Suprapubic skin (tissue), 4 donors: ENCODE measurements at regions not wholly inside any gene's neighbourhood (a gene's known extent, or its start where the extent isn't known, plus 50 kb on each side); places are given as distances from the start of the nearest gene placed in this dataset.
"Not testable (repeated sequence)": the region's sequence is repeated elsewhere in the genome, so short reads cannot be mapped to it uniquely, and the experiment has no call there.

Source experiments
- DNase-seq, 2 donors: peaks; one replicate each; pipeline ENCODE4 v3.0.0-alpha.2; 2019; ENCODE audit warnings: low spot score in 2 of 2
- H3K27ac ChIP-seq: fragments of 200-600 bp; sonication (generic); one replicate; pipeline ENCODE4 v1.5.1; 2019
- H3K27me3 ChIP-seq: fragments of 200-600 bp; sonication (generic); one replicate; pipeline ENCODE4 v1.5.1; 2019
- H3K36me3 ChIP-seq: fragments of 200-600 bp; sonication (generic); one replicate; pipeline ENCODE4 v1.5.1; 2019
- H3K4me1 ChIP-seq: fragments of 200-600 bp; sonication (generic); one replicate; pipeline ENCODE4 v1.5.1; 2019
- H3K4me3 ChIP-seq: fragments of 200-600 bp; sonication (generic); one replicate; pipeline ENCODE4 v1.5.1; 2019; ENCODE audit warnings: mild to moderate bottlenecking
- H3K9me3 ChIP-seq: fragments of 200-600 bp; sonication (generic); one replicate; pipeline ENCODE4 v1.5.1; 2019
- EP300 ChIP-seq: sonication (generic); formaldehyde crosslinking; IDR thresholded peaks from one replicate; pipeline ENCODE4 v1.6.1; 2017; ENCODE audit warnings: antibody characterized with exemption
- POLR2A ChIP-seq, 2 donors: fragments of 450-650 bp; IDR thresholded peaks; one replicate each; pipeline ENCODE4 v1.6.1; 2017; ENCODE audit warnings: antibody characterized with exemption in 2 of 2, mild to moderate bottlenecking in 2 of 2, moderate library complexity in 2 of 2
- POLR2AphosphoS5 ChIP-seq, 3 donors: sonication (generic); formaldehyde crosslinking; IDR thresholded peaks; one replicate each; pipeline ENCODE4 v1.6.1; 2017; ENCODE audit warnings: antibody characterized with exemption in 3 of 3
- WGBS: methylation state at CpG from one replicate; pipeline ENCODE4 v1.1.5; 2018; 5-methylcytosine and 5-hydroxymethylcytosine counted together
- TF ChIP-seq, protein P1 (sequence below), 2 donors: fragments of 200-600 bp in 1 of 2; fragments of 450-650 bp in 1 of 2; sonication (generic) in 1 of 2; IDR thresholded peaks; one replicate each; pipeline ENCODE4 v1.5.1; 2016 to 2019; ENCODE audit warnings: antibody characterized with exemption in 2 of 2, mild to moderate bottlenecking in 1 of 2, moderate library complexity in 1 of 2

- Histone ChIP-seq H3K27me3 (no peaks in the 10 kb centered on the region), H3K36me3 (no peaks in the 10 kb centered on the region), H3K4me3 (no peak overlapping the region), H3K27ac (no peak overlapping the region), H3K4me1 (no peaks in the 10 kb centered on the region), H3K9me3 (no peaks in the 10 kb centered on the region)
- no peak for DNase-seq
- TF ChIP-seq, protein P1, sequence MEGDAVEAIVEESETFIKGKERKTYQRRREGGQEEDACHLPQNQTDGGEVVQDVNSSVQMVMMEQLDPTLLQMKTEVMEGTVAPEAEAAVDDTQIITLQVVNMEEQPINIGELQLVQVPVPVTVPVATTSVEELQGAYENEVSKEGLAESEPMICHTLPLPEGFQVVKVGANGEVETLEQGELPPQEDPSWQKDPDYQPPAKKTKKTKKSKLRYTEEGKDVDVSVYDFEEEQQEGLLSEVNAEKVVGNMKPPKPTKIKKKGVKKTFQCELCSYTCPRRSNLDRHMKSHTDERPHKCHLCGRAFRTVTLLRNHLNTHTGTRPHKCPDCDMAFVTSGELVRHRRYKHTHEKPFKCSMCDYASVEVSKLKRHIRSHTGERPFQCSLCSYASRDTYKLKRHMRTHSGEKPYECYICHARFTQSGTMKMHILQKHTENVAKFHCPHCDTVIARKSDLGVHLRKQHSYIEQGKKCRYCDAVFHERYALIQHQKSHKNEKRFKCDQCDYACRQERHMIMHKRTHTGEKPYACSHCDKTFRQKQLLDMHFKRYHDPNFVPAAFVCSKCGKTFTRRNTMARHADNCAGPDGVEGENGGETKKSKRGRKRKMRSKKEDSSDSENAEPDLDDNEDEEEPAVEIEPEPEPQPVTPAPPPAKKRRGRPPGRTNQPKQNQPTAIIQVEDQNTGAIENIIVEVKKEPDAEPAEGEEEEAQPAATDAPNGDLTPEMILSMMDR (IDR thresholded peaks at IDR 0.05): peak in 1 of 2 donors; percentile 27
- TF ChIP-seq POLR2AphosphoS5 (IDR thresholded peaks at IDR 0.05): no peak
- no peak for TF ChIP-seq POLR2A (IDR thresholded peaks at IDR 0.05)
- no peak for TF ChIP-seq EP300
- 44% methylated on average over 1 of the region's 1 CpG for WGBS
Measured at GRCh38 chr4:56575820-56576429, 70.3 kb downstream of the ARL9 start.

DNA sequence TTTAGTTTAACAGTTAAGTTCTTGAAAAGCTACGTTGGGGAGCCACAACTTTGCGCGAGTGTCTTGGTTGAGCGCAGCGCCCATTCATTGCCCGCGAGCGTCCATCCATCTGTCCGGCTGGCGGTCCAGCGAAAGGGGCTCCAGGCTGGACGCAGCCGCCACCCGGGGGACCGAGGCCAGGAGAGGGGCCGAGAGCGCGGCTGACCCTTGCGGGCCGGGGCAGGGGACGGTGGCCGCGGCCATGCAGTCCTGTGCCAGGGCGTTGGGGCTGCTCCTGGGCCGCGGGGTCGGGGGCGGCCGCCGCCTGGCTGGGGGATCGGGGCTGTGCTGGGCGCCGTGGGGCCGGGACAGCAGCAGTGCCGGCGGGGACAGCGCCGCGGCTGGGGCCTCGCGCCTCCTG lies 86.8 kb downstream of the ARL9 start:
- WGBS: 77% methylated on average over 5 of the region's 41 CpGs
- not testable (repeated sequence) for DNase-seq, H3K4me3 ChIP-seq, H3K9me3 ChIP-seq, H3K36me3 ChIP-seq, H3K4me1 ChIP-seq, H3K27me3 ChIP-seq, H3K27ac ChIP-seq
